ENCODE measurements at regions not wholly inside any gene's neighbourhood (a gene's known extent, or its start where the extent isn't known, plus 50 kb on each side); places are given as distances from the start of the nearest gene placed in this dataset.

- H3K36me3 Mint-ChIP-seq: no peaks in the 10 kb centered on the region
- H3K9me3 Mint-ChIP-seq: peaks cover 17% of the 10 kb centered on the region
- no peak for TF ChIP-seq CTCF (conservative IDR thresholded peaks at IDR 0.05)
- H3K4me3 Mint-ChIP-seq: no peak overlapping the region
- no peaks in the 10 kb centered on the region for H3K4me1 Mint-ChIP-seq (ENCODE audit: unreplicated experiment)
- no peak overlapping the region for H3K27ac Mint-ChIP-seq
- H3K27me3 Mint-ChIP-seq: no peaks in the 10 kb centered on the region
- DNase-seq (ENCODE audit: extremely low spot score, unreplicated experiment): no peak
These were observed 574.1 kb downstream of the XIRP2 start for GRCh38 chr2:167462379-167462778.

GRCh38 chr2:167454036-167454435 lies 565.8 kb downstream of the XIRP2 start:
- peaks cover 20% of the 10 kb centered on the region for H3K9me3 Mint-ChIP-seq
- H3K27ac Mint-ChIP-seq: no peak overlapping the region
- H3K4me3 Mint-ChIP-seq: no peak overlapping the region
- no peak for DNase-seq (ENCODE audit: extremely low spot score, unreplicated experiment)
- no peak for TF ChIP-seq CTCF (conservative IDR thresholded peaks at IDR 0.05)
- no peaks in the 10 kb centered on the region for H3K4me1 Mint-ChIP-seq (ENCODE audit: unreplicated experiment)
- H3K27me3 Mint-ChIP-seq: no peaks in the 10 kb centered on the region
- H3K36me3 Mint-ChIP-seq: no peaks in the 10 kb centered on the region

DNA sequence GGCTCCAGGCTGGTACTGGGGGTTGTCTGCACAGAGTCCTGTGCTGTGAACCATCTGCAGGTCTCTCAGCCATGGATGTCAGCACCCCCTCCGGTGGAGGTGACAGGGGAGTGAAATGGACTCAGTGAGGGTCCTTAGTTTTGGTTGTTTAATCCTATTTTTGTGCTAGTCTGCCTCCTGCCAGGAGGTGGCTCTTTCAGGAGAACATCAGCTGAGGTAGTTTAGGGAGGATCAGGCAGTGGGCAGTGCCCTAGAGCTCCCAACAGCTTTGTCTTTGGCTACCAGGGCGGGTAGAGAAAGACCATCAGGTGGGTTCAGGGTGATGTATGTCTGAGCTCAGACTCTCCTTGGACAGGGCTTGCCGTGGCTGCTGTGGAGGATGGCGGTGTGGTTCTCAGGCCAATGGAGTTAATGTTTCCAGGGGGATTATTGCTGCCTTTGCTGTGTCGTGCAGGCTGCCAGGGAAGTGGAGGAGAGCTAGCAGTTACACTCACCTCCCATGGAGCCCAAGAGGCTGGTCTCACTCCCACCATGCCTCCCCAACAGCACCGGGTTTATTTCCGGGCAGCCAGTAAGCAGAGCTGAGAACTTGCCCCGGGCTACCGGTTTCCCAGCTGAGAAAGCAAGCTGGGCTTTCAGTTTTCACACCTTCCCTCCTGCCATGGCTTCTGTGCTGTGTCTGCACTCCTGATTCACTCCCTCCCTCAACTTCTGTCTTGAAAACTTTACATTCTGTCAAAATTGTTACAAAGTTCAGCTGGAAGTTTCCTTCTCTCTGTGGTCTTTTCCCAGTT lies 563.4 kb downstream of the XIRP2 start:
- no peak for DNase-seq (ENCODE audit: extremely low spot score, unreplicated experiment)
- Mint-ChIP-seq H3K4me3 (no peak overlapping the region), H3K9me3 (peaks cover 19% of the 10 kb centered on the region), H3K27ac (no peak overlapping the region), H3K4me1 (ENCODE audit: unreplicated experiment) (no peaks in the 10 kb centered on the region), H3K27me3 (no peaks in the 10 kb centered on the region), H3K36me3 (no peaks in the 10 kb centered on the region)
- no peak for TF ChIP-seq CTCF (conservative IDR thresholded peaks at IDR 0.05)

GRCh38 chr2:167450364-167450763 lies 562.1 kb downstream of the XIRP2 start:
- TF ChIP-seq CTCF (conservative IDR thresholded peaks at IDR 0.05): no peak
- no peak overlapping the region for H3K4me3 Mint-ChIP-seq
- H3K27me3 Mint-ChIP-seq: no peaks in the 10 kb centered on the region
- H3K9me3 Mint-ChIP-seq: peaks cover 19% of the 10 kb centered on the region
- no peak overlapping the region for H3K27ac Mint-ChIP-seq
- DNase-seq (ENCODE audit: extremely low spot score, unreplicated experiment): no peak
- H3K36me3 Mint-ChIP-seq: no peaks in the 10 kb centered on the region
- no peaks in the 10 kb centered on the region for H3K4me1 Mint-ChIP-seq (ENCODE audit: unreplicated experiment)

DNA sequence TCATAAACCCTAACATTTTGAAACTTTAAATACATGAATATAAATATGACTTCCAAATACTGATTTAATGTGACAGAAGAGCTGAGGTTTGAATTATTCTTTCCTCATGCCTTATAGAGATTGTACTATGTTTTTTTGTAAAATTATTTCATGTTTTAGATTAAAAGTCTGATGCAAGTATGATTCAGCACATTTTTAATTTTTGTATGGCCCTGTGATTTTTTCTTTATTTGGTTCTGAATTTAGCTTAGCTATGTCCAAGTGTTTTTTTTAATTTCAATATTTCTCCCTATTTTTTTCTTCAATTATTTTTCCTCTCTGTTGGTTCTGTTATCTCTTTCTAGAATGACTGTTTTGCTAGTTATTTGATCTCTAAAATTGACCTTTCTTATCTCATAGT lies 552.1 kb downstream of the XIRP2 start:
- H3K9me3 Mint-ChIP-seq: peaks cover 16% of the 10 kb centered on the region
- H3K4me3 Mint-ChIP-seq: no peak overlapping the region
- DNase-seq (ENCODE audit: extremely low spot score, unreplicated experiment): no peak
- no peaks in the 10 kb centered on the region for H3K36me3 Mint-ChIP-seq
- peaks cover 5% of the 10 kb centered on the region for H3K4me1 Mint-ChIP-seq (ENCODE audit: unreplicated experiment)
- no peak overlapping the region for H3K27ac Mint-ChIP-seq
- TF ChIP-seq CTCF (conservative IDR thresholded peaks at IDR 0.05): no peak
- no peaks in the 10 kb centered on the region for H3K27me3 Mint-ChIP-seq
